ENCODE measurements at regions not wholly inside any gene's neighbourhood (a gene's known extent, or its start where the extent isn't known, plus 50 kb on each side); places are given as distances from the start of the nearest gene placed in this dataset.
"Not testable (repeated sequence)": the region's sequence is repeated elsewhere in the genome, so short reads cannot be mapped to it uniquely, and the experiment has no call there.

DNA sequence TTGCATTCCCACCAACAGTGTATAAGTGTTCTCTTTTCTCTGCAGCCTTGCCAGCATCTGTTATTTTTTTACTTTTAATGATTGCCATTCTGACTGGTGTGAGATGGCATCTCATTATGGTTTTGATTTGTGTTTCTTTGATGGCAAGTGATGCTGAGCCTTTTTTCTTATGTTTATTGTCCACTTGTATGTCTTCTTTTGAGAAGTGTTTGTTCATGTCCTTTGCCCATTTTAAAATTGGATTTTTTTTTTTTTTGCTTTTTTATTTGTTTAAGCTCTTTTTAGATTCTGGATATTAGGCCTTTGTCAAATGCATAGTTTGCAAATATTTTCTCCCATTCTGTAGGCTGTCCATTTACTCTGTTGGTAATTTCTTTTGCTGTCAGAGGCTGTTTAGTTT, 134.4 kb downstream of the APIP start:
- TF ChIP-seq POLR2A (IDR thresholded peaks at IDR 0.05; ENCODE audit: low read length); GATA1 (IDR thresholded peaks at IDR 0.05; ENCODE audit: low read depth, low read length): not testable (repeated sequence)
